ENCODE measurements at regions not wholly inside any gene's neighbourhood (a gene's known extent, or its start where the extent isn't known, plus 50 kb on each side); places are given as distances from the start of the nearest gene placed in this dataset.

DNA sequence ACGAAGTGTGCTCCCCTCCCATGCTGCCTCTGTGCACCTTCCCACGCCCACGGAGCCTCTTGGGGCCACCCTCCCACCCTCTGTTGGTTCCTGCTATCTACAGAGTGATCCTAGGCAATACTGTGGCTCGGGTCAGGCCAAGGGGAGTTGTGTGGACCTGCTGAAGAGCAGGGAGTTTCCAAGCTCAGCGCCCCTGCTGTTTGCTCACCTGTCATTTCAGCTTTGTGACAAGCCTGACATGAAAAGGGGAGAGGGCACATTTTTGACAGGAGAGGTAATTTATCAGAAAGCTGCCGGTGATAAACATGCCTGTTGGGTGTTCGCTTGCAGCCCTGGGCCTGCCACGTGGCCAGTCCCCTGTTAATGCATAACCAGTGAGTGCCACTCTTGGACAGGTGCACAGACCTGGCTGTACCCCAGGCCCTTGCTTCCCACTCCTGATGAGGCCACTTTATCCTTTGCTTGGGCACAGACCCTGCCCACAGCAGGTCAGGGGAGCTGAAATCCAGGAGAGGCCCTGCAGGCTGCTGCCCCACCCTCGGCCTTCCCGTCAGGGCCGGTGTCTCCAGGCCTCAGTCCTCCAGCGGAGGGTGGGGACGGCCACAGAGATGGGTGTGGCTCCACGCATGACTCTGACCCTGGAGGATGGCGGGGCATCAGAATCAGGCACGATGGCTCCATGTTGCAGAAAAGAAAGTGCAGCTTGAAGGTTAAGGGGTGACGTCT, 201.5 kb upstream of the GPR12 start:
- TF ChIP-seq, protein P1, sequence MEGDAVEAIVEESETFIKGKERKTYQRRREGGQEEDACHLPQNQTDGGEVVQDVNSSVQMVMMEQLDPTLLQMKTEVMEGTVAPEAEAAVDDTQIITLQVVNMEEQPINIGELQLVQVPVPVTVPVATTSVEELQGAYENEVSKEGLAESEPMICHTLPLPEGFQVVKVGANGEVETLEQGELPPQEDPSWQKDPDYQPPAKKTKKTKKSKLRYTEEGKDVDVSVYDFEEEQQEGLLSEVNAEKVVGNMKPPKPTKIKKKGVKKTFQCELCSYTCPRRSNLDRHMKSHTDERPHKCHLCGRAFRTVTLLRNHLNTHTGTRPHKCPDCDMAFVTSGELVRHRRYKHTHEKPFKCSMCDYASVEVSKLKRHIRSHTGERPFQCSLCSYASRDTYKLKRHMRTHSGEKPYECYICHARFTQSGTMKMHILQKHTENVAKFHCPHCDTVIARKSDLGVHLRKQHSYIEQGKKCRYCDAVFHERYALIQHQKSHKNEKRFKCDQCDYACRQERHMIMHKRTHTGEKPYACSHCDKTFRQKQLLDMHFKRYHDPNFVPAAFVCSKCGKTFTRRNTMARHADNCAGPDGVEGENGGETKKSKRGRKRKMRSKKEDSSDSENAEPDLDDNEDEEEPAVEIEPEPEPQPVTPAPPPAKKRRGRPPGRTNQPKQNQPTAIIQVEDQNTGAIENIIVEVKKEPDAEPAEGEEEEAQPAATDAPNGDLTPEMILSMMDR (IDR thresholded peaks at IDR 0.05) = no peak
- TF ChIP-seq ZFX (IDR thresholded peaks at IDR 0.05; ENCODE audit: borderline replicate concordance) = no peak

Measured in 22Rv1 (cell line).